ENCODE measurements at regions not wholly inside any gene's neighbourhood (a gene's known extent, or its start where the extent isn't known, plus 50 kb on each side); places are given as distances from the start of the nearest gene placed in this dataset.

GRCh38 chr13:79995334-79995733 lies 345.6 kb downstream of the SPRY2 start:
- TF ChIP-seq POLR2AphosphoS5 (IDR thresholded peaks at IDR 0.05) (no peak), POLR2A (IDR thresholded peaks at IDR 0.05) (no peak), CTCF (IDR thresholded peaks at IDR 0.05) (no peak)
- H3K27ac ChIP-seq: no peak overlapping the region
- H3K36me3 ChIP-seq: no peaks in the 10 kb centered on the region
- DNase-seq (ENCODE audit: low spot score in 2 of 2): no peak
- H3K4me3 ChIP-seq: no peak overlapping the region
- no peaks in the 10 kb centered on the region for H3K27me3 ChIP-seq
- intact Hi-C loops (cut with DNase I; ENCODE audit: low total_unique reads): no loop called here
- H3K9me3 ChIP-seq: no peaks in the 10 kb centered on the region
- H3K4me1 ChIP-seq: no peaks in the 10 kb centered on the region

GRCh38 chr13:79992111-79992510 lies 348.8 kb downstream of the SPRY2 start:
- intact Hi-C loops (cut with DNase I; ENCODE audit: low total_unique reads): no loop called here
- no peaks in the 10 kb centered on the region for H3K4me1 ChIP-seq
- no peaks in the 10 kb centered on the region for H3K9me3 ChIP-seq
- no peak for TF ChIP-seq POLR2AphosphoS5 (IDR thresholded peaks at IDR 0.05)
- no peak for TF ChIP-seq CTCF (IDR thresholded peaks at IDR 0.05)
- no peak for TF ChIP-seq POLR2A (IDR thresholded peaks at IDR 0.05)
- no peaks in the 10 kb centered on the region for H3K27me3 ChIP-seq
- H3K27ac ChIP-seq: no peak overlapping the region
- no peak overlapping the region for H3K4me3 ChIP-seq
- DNase-seq (ENCODE audit: low spot score in 2 of 2): no peak
- no peaks in the 10 kb centered on the region for H3K36me3 ChIP-seq

- no peak for TF ChIP-seq POLR2AphosphoS5 (IDR thresholded peaks at IDR 0.05)
- TF ChIP-seq CTCF (IDR thresholded peaks at IDR 0.05): no peak
- no peak for TF ChIP-seq POLR2A (IDR thresholded peaks at IDR 0.05)
- no peak overlapping the region for H3K27ac ChIP-seq
- no peaks in the 10 kb centered on the region for H3K4me1 ChIP-seq
- no peaks in the 10 kb centered on the region for H3K9me3 ChIP-seq
- H3K27me3 ChIP-seq: no peaks in the 10 kb centered on the region
- no peaks in the 10 kb centered on the region for H3K36me3 ChIP-seq
- intact Hi-C loops (cut with DNase I; ENCODE audit: low total_unique reads): no loop called here
- no peak overlapping the region for H3K4me3 ChIP-seq
- DNase-seq (ENCODE audit: low spot score in 2 of 2): no peak
Measured at GRCh38 chr13:79990048-79990447, 350.9 kb downstream of the SPRY2 start.

- no peak for DNase-seq (ENCODE audit: low spot score in 2 of 2)
- H3K4me1 ChIP-seq: no peaks in the 10 kb centered on the region
- H3K9me3 ChIP-seq: no peaks in the 10 kb centered on the region
- no peaks in the 10 kb centered on the region for H3K27me3 ChIP-seq
- TF ChIP-seq POLR2A (IDR thresholded peaks at IDR 0.05) (no peak), CTCF (IDR thresholded peaks at IDR 0.05) (no peak), POLR2AphosphoS5 (IDR thresholded peaks at IDR 0.05) (no peak)
- no peaks in the 10 kb centered on the region for H3K36me3 ChIP-seq
- intact Hi-C loops (cut with DNase I; ENCODE audit: low total_unique reads): no loop called here
- H3K4me3 ChIP-seq: no peak overlapping the region
- no peak overlapping the region for H3K27ac ChIP-seq
Measured at GRCh38 chr13:79989217-79989661, 351.7 kb downstream of the SPRY2 start.

- Histone ChIP-seq H3K9me3 (no peaks in the 10 kb centered on the region), H3K4me1 (no peaks in the 10 kb centered on the region), H3K36me3 (no peaks in the 10 kb centered on the region), H3K27ac (no peak overlapping the region), H3K4me3 (no peak overlapping the region), H3K27me3 (no peaks in the 10 kb centered on the region)
- intact Hi-C loops (cut with DNase I; ENCODE audit: low total_unique reads): no loop called here
- no peak for DNase-seq (ENCODE audit: low spot score in 2 of 2)
- no peak for TF ChIP-seq POLR2A (IDR thresholded peaks at IDR 0.05)
- no peak for TF ChIP-seq CTCF (IDR thresholded peaks at IDR 0.05)
- no peak for TF ChIP-seq POLR2AphosphoS5 (IDR thresholded peaks at IDR 0.05)
Measured at GRCh38 chr13:79988573-79988972, 352.4 kb downstream of the SPRY2 start.

All from breast epithelium (tissue), 4 donors.